HEK293 (cell line): ENCODE measurements at regions not wholly inside any gene's neighbourhood (a gene's known extent, or its start where the extent isn't known, plus 50 kb on each side); places are given as distances from the start of the nearest gene placed in this dataset.

Source experiments
- CTCF ChIA-PET: fragments of 350-600 bp; formaldehyde crosslinking; extraction: SDS; loops from one replicate; lab custom pipeline; 2021; ENCODE audit warnings: antibody characterized with exemption; lab: Yijun Ruan, JAX
- POLR2A ChIA-PET: fragments of 300-600 bp; formaldehyde crosslinking; extraction: SDS; loops from one replicate; lab custom pipeline; 2020; ENCODE audit warnings: antibody characterized with exemption, inconsistent platforms; lab: Yijun Ruan, JAX
- H3K27ac ChIP-seq: fragments of 200-500 bp; sonication (Bioruptor generic); 2 replicates; pipeline ENCODE4 v1.5.1; 2014; ENCODE audit warnings: low read depth, low read length, control low read depth, inconsistent platforms; ENCODE audit errors: extremely low read depth
- H3K36me3 ChIP-seq, 2 experiments: fragments of 200-500 bp in 1 of 2; sonication (Bioruptor generic) in 1 of 2; 1 replicate in 1 of 2; 2 replicates in 1 of 2; pipeline ENCODE4 v1.5.1; 2014 to 2017; ENCODE audit warnings: inconsistent platforms in 2 of 2, low read length in 2 of 2; ENCODE audit not compliant: control insufficient read depth in 2 of 2, insufficient read depth in 1 of 2
- H3K4me1 ChIP-seq: fragments of 200-500 bp; sonication (Bioruptor generic); 2 replicates; pipeline ENCODE4 v1.5.1; 2014; ENCODE audit warnings: mild to moderate bottlenecking, low read length, inconsistent platforms; ENCODE audit not compliant: control insufficient read depth, insufficient read depth
- H3K4me3 ChIP-seq: 2 replicates; pipeline ENCODE4 v1.5.1; 2011; ENCODE audit warnings: low read depth, mild to moderate bottlenecking, control low read depth, low read length, moderate library complexity
- H3K9me3 ChIP-seq: fragments of 200-500 bp; sonication (Bioruptor generic); 2 replicates; pipeline ENCODE4 v1.5.1; 2014; ENCODE audit warnings: low read depth, low read length, inconsistent platforms; ENCODE audit not compliant: control insufficient read depth, insufficient read depth
- BCL6B ChIP-seq: fragments of 450-650 bp; formaldehyde crosslinking; IDR thresholded peaks from 2 replicates; pipeline ENCODE4 v1.5.1; 2017; ENCODE audit warnings: missing biosample characterization, missing genetic modification characterization
- HIC1 ChIP-seq: fragments of 450-650 bp; formaldehyde crosslinking; IDR thresholded peaks from 2 replicates; pipeline ENCODE4 v1.5.1; 2016; ENCODE audit warnings: missing biosample characterization, missing genetic modification characterization
- KLF10 ChIP-seq: fragments of 450-650 bp; IDR thresholded peaks from 2 replicates; pipeline ENCODE4 v1.5.1; 2018; ENCODE audit warnings: missing biosample characterization, mild to moderate bottlenecking, missing genetic modification characterization
- SETDB1 ChIP-seq: IDR thresholded peaks from one replicate; pipeline ENCODE4 v1.6.1; 2017; ENCODE audit warnings: mild to moderate bottlenecking, low read length, moderate library complexity, mixed read lengths; ENCODE audit not compliant: insufficient read length
- TSHZ1 ChIP-seq: fragments of 450-650 bp; formaldehyde crosslinking; IDR thresholded peaks from 2 replicates; pipeline ENCODE4 v1.5.1; 2016; ENCODE audit warnings: missing biosample characterization, missing genetic modification characterization, borderline replicate concordance
- YY2 ChIP-seq: fragments of 450-650 bp; formaldehyde crosslinking; IDR thresholded peaks from 2 replicates; pipeline ENCODE4 v1.5.1; 2016; ENCODE audit warnings: missing biosample characterization, missing genetic modification characterization
- ZBTB17 ChIP-seq: fragments of 450-650 bp; formaldehyde crosslinking; IDR thresholded peaks from 2 replicates; pipeline ENCODE4 v1.5.1; 2016; ENCODE audit warnings: missing biosample characterization, missing genetic modification characterization
- ZNF16 ChIP-seq: fragments of 450-650 bp; formaldehyde crosslinking; IDR thresholded peaks from 2 replicates; pipeline ENCODE4 v1.5.1; 2016; ENCODE audit warnings: low read depth, missing biosample characterization, missing genetic modification characterization
- ZNF214 ChIP-seq: fragments of 450-650 bp; formaldehyde crosslinking; IDR thresholded peaks from 2 replicates; pipeline ENCODE4 v1.5.1; 2017; ENCODE audit warnings: missing biosample characterization, mild to moderate bottlenecking, missing genetic modification characterization, borderline replicate concordance
- ZNF239 ChIP-seq: fragments of 450-650 bp; formaldehyde crosslinking; IDR thresholded peaks from 2 replicates; pipeline ENCODE4 v1.5.1; 2016; ENCODE audit warnings: missing biosample characterization, missing genetic modification characterization
- ZNF26 ChIP-seq: fragments of 450-650 bp; formaldehyde crosslinking; IDR thresholded peaks from 2 replicates; pipeline ENCODE4 v1.5.1; 2016; ENCODE audit warnings: missing biosample characterization, missing genetic modification characterization
- ZNF274 ChIP-seq, 2 experiments: fragments of 200-500 bp in 1 of 2; fragments of 450-650 bp in 1 of 2; sonication (Bioruptor generic) in 1 of 2; formaldehyde crosslinking in 1 of 2; IDR thresholded peaks; 2 replicates each; pipeline versions ENCODE4 v1.5.1 to v1.6.1; 2014 to 2016; ENCODE audit warnings: borderline replicate concordance in 1 of 2, inconsistent platforms in 1 of 2, low read length in 1 of 2, missing biosample characterization in 1 of 2, missing genetic modification characterization in 1 of 2
- ZNF324 ChIP-seq: fragments of 450-650 bp; formaldehyde crosslinking; IDR thresholded peaks from 2 replicates; pipeline ENCODE4 v1.5.1; 2016; ENCODE audit warnings: missing biosample characterization, missing genetic modification characterization
- ZNF341 ChIP-seq: fragments of 450-650 bp; formaldehyde crosslinking; IDR thresholded peaks from 2 replicates; pipeline ENCODE4; 2016; ENCODE audit warnings: low read depth, missing biosample characterization, missing genetic modification characterization
- ZNF394 ChIP-seq: fragments of 450-650 bp; formaldehyde crosslinking; IDR thresholded peaks from 2 replicates; pipeline ENCODE4 v1.5.1; 2016; ENCODE audit warnings: missing biosample characterization, missing genetic modification characterization, mild to moderate bottlenecking, moderate library complexity, borderline replicate concordance
- ZNF433 ChIP-seq: fragments of 450-650 bp; formaldehyde crosslinking; IDR thresholded peaks from 2 replicates; pipeline ENCODE4 v1.5.1; 2016; ENCODE audit warnings: missing biosample characterization, missing genetic modification characterization, low read depth
- ZNF549 ChIP-seq: fragments of 450-650 bp; IDR thresholded peaks from 2 replicates; pipeline ENCODE4 v1.5.1; 2018; ENCODE audit warnings: missing biosample characterization, missing genetic modification characterization, mild to moderate bottlenecking, inconsistent platforms, moderate library complexity
- ZNF555 ChIP-seq: fragments of 450-650 bp; formaldehyde crosslinking; conservative IDR thresholded peaks from 2 replicates; pipeline ENCODE4 v1.5.1; 2017; ENCODE audit warnings: missing biosample characterization, mild to moderate bottlenecking, missing genetic modification characterization, inconsistent platforms
- ZNF560 ChIP-seq: fragments of 450-650 bp; formaldehyde crosslinking; IDR thresholded peaks from 2 replicates; pipeline ENCODE4 v1.5.1; 2017; ENCODE audit warnings: missing biosample characterization, missing genetic modification characterization, borderline replicate concordance
- ZNF626 ChIP-seq: fragments of 450-650 bp; sonication (Bioruptor Pico); formaldehyde crosslinking; IDR thresholded peaks from 2 replicates; pipeline ENCODE4 v1.5.1; 2018; ENCODE audit warnings: missing biosample characterization, missing genetic modification characterization, inconsistent platforms
- ZNF837 ChIP-seq: fragments of 450-650 bp; formaldehyde crosslinking; IDR thresholded peaks from 2 replicates; pipeline ENCODE4 v1.5.1; 2016; ENCODE audit warnings: missing biosample characterization, missing genetic modification characterization
- ZSCAN16 ChIP-seq: fragments of 450-650 bp; formaldehyde crosslinking; IDR thresholded peaks from 2 replicates; pipeline ENCODE4 v1.5.1; 2016; ENCODE audit warnings: missing biosample characterization, missing genetic modification characterization

- ChIA-PET POLR2A (no interaction called here), CTCF (interaction anchor here (1.1 kb wide), 1 partner anchor 9 kb away, joined by 4 read pairs; no protein-coding TSS in a partner anchor)
- TF ChIP-seq ZNF394 (tag by site-specific recombination): no peak
- no peaks in the 10 kb centered on the region for H3K36me3 ChIP-seq
- H3K27ac ChIP-seq: no peak overlapping the region
- no peaks in the 10 kb centered on the region for H3K4me1 ChIP-seq
- H3K4me3 ChIP-seq: no peak overlapping the region
- no peaks in the 10 kb centered on the region for H3K9me3 ChIP-seq
Measured at GRCh38 chr5:8350644-8351339, 481.8 kb downstream of the MTRR start.

- ChIA-PET CTCF (no interaction called here), POLR2A (no interaction called here)
- H3K4me3 ChIP-seq: no peak overlapping the region
- TF ChIP-seq ZNF394 (tag by site-specific recombination): no peak
- TF ChIP-seq ZNF26 (tag by site-specific recombination): no peak
- no peak for TF ChIP-seq ZNF341 (tag by site-specific recombination)
- TF ChIP-seq ZNF433 (tag by site-specific recombination): no peak
- TF ChIP-seq ZNF214 (tag by site-specific recombination): no peak
- no peak for TF ChIP-seq ZNF626
- no peak for TF ChIP-seq KLF10
- TF ChIP-seq ZNF239 (tag by site-specific recombination): no peak
- no peak for TF ChIP-seq ZNF274 (IDR thresholded peaks at IDR 0.05; ENCODE audit: low read length)
- TF ChIP-seq ZNF274 (tag by site-specific recombination; IDR thresholded peaks at IDR 0.05; ENCODE audit: borderline replicate concordance): no peak
- no peak for TF ChIP-seq ZNF324
- TF ChIP-seq ZNF837: no peak
- no peak for TF ChIP-seq ZNF549 (tag by site-specific recombination)
- TF ChIP-seq YY2 (tag by site-specific recombination): no peak
- TF ChIP-seq TSHZ1: no peak
- no peak for TF ChIP-seq ZBTB17
- no peaks in the 10 kb centered on the region for H3K9me3 ChIP-seq
- no peaks in the 10 kb centered on the region for H3K36me3 ChIP-seq
- H3K4me1 ChIP-seq: no peaks in the 10 kb centered on the region
- no peak overlapping the region for H3K27ac ChIP-seq
Measured at GRCh38 chr5:8355981-8356380, 487.0 kb downstream of the MTRR start.

- Histone ChIP-seq H3K9me3 (no peaks in the 10 kb centered on the region), H3K27ac (no peak overlapping the region), H3K4me1 (no peaks in the 10 kb centered on the region), H3K36me3 (no peaks in the 10 kb centered on the region), H3K4me3 (no peak overlapping the region)
- POLR2A ChIA-PET: no interaction called here
- CTCF ChIA-PET: no interaction called here
- no peak for TF ChIP-seq ZNF555 (tag by site-specific recombination)
- no peak for TF ChIP-seq HIC1 (tag by site-specific recombination)
- TF ChIP-seq ZNF16 (tag by site-specific recombination): no peak
- TF ChIP-seq BCL6B: no peak
- no peak for TF ChIP-seq SETDB1
- no peak for TF ChIP-seq ZSCAN16 (tag by site-specific recombination)
- no peak for TF ChIP-seq ZNF560 (tag by site-specific recombination)
Measured at GRCh38 chr5:8360012-8360411, 491.1 kb downstream of the MTRR start.
